CD8-positive, alpha-beta memory T cell (primary cell): ENCODE measurements at regions not wholly inside any gene's neighbourhood (a gene's known extent, or its start where the extent isn't known, plus 50 kb on each side); places are given as distances from the start of the nearest gene placed in this dataset.
A peak's percentile ranks its signal among the peaks of the same experiment; 100 is the strongest.
"Not testable (repeated sequence)": the region's sequence is repeated elsewhere in the genome, so short reads cannot be mapped to it uniquely, and the experiment has no call there.

Experiments used
- CTCF ChIA-PET: fragments of 350-600 bp; sonication (Branson Sonifier 250); formaldehyde crosslinking; loops from one replicate; lab custom pipeline; 2021; ENCODE audit warnings: antibody characterized with exemption; lab: Charles Lee
- POLR2A ChIA-PET: fragments of 350-600 bp; sonication (Branson Sonifier 250); formaldehyde crosslinking; loops from one replicate; lab custom pipeline; 2021; ENCODE audit warnings: antibody characterized with exemption; lab: Charles Lee
- DNase-seq, 5 donors: peaks; one replicate each; pipeline versions ENCODE4 v3.0.0 to v3.0.0-alpha.2; 2020 to 2022; ENCODE audit warnings: mixed read lengths in 1 of 5
- H3K27ac ChIP-seq: one replicate; pipeline ENCODE4 v1.7.0; 2013; ENCODE audit warnings: low read depth, mild to moderate bottlenecking, low read length, moderate library complexity
- H3K27me3 ChIP-seq: 2 replicates; pipeline ENCODE4 v1.7.0; 2013; ENCODE audit warnings: low read length, mild to moderate bottlenecking; ENCODE audit not compliant: insufficient read depth, poor library complexity, severe bottlenecking
- H3K36me3 ChIP-seq: 2 replicates; pipeline ENCODE4 v1.7.0; 2013; ENCODE audit warnings: mild to moderate bottlenecking, low read length, moderate library complexity; ENCODE audit not compliant: insufficient read depth
- H3K4me1 ChIP-seq: 2 replicates; pipeline ENCODE4 v1.7.0; 2013; ENCODE audit warnings: mild to moderate bottlenecking, low read length, moderate library complexity; ENCODE audit not compliant: insufficient read depth
- H3K4me3 ChIP-seq: 2 replicates; pipeline ENCODE4 v1.7.0; 2013; ENCODE audit warnings: mild to moderate bottlenecking, low read length
- H3K9me3 ChIP-seq: 2 replicates; pipeline ENCODE4 v1.7.0; 2013; ENCODE audit warnings: mild to moderate bottlenecking, low read length
- H3K27ac Mint-ChIP-seq, 8 donors: one replicate each; pipeline ENCODE4 v1.8.0; 2020 to 2021; ENCODE audit warnings: mixed read lengths in 8 of 8, mild to moderate bottlenecking in 6 of 8, inconsistent platforms in 3 of 8, moderate library complexity in 3 of 8
- H3K27me3 Mint-ChIP-seq, 2 donors: one replicate each; pipeline ENCODE4 v1.8.0; 2020 to 2021; ENCODE audit warnings: mixed read lengths in 2 of 2, mild to moderate bottlenecking in 1 of 2, moderate library complexity in 1 of 2
- H3K36me3 Mint-ChIP-seq, 3 donors: one replicate each; pipeline ENCODE4 v1.8.0; 2020 to 2021; ENCODE audit warnings: mixed read lengths in 3 of 3, inconsistent platforms in 1 of 3, mild to moderate bottlenecking in 1 of 3
- H3K4me1 Mint-ChIP-seq, 3 donors: one replicate each; pipeline ENCODE4 v1.8.0; 2020 to 2021; ENCODE audit warnings: mixed read lengths in 3 of 3, inconsistent platforms in 1 of 3, mild to moderate bottlenecking in 1 of 3
- H3K4me3 Mint-ChIP-seq, 7 donors: one replicate each; pipeline ENCODE4 v1.8.0; 2020 to 2021; ENCODE audit warnings: mixed read lengths in 7 of 7, mild to moderate bottlenecking in 6 of 7, moderate library complexity in 4 of 7, inconsistent platforms in 2 of 7
- H3K9me3 Mint-ChIP-seq, 5 donors: one replicate each; pipeline ENCODE4 v1.8.0; 2020 to 2022; ENCODE audit warnings: mixed read lengths in 5 of 5, mild to moderate bottlenecking in 3 of 5, moderate library complexity in 2 of 5, inconsistent platforms in 1 of 5

GRCh38 chr6:68094070-68094469, 541.0 kb upstream of the ADGRB3 start:
- H3K4me1 ChIP-seq = no peaks in the 10 kb centered on the region
- no peaks in the 10 kb centered on the region for H3K4me1 Mint-ChIP-seq
- no peaks in the 10 kb centered on the region for H3K27me3 Mint-ChIP-seq
- H3K9me3 ChIP-seq = no peaks in the 10 kb centered on the region
- no peaks in the 10 kb centered on the region for H3K27me3 ChIP-seq
- H3K27ac ChIP-seq = no peak overlapping the region
- peaks cover 1 to 23% (median 2%) of the 10 kb centered on the region in 5 donors for H3K9me3 Mint-ChIP-seq
- no peak overlapping the region for H3K4me3 Mint-ChIP-seq
- H3K4me3 ChIP-seq = no peak overlapping the region
- H3K36me3 ChIP-seq = no peaks in the 10 kb centered on the region
- no peak for DNase-seq
- no peak overlapping the region for H3K27ac Mint-ChIP-seq
- ChIA-PET POLR2A (no interaction called here), CTCF (no interaction called here)
- H3K36me3 Mint-ChIP-seq = no peaks in the 10 kb centered on the region

- H3K4me1 ChIP-seq = no peaks in the 10 kb centered on the region
- Mint-ChIP-seq H3K4me1 (no peaks in the 10 kb centered on the region), H3K27ac (no peak overlapping the region), H3K27me3 (no peaks in the 10 kb centered on the region), H3K9me3 (peaks cover 5 to 17% (median 7%) of the 10 kb centered on the region in 5 donors), H3K4me3 (no peak overlapping the region), H3K36me3 (no peaks in the 10 kb centered on the region)
- no peaks in the 10 kb centered on the region for H3K36me3 ChIP-seq
- peak in 2 of 5 donors; percentile 3 to 18 for DNase-seq
- no peaks in the 10 kb centered on the region for H3K9me3 ChIP-seq
- ChIA-PET POLR2A (no interaction called here), CTCF (no interaction called here)
- no peak overlapping the region for H3K4me3 ChIP-seq
- no peak overlapping the region for H3K27ac ChIP-seq
- no peaks in the 10 kb centered on the region for H3K27me3 ChIP-seq
These were observed 547.5 kb upstream of the ADGRB3 start for GRCh38 chr6:68087399-68088133.

GRCh38 chr6:68086199-68086598, 548.9 kb upstream of the ADGRB3 start:
- no peaks in the 10 kb centered on the region for H3K9me3 ChIP-seq
- H3K27me3 ChIP-seq = no peaks in the 10 kb centered on the region
- Mint-ChIP-seq H3K36me3 (no peaks in the 10 kb centered on the region), H3K4me1 (no peaks in the 10 kb centered on the region), H3K27me3 (no peaks in the 10 kb centered on the region), H3K4me3 (no peak overlapping the region), H3K9me3 (peaks cover 5 to 21% (median 7%) of the 10 kb centered on the region in 5 donors), H3K27ac (no peak overlapping the region)
- H3K36me3 ChIP-seq = no peaks in the 10 kb centered on the region
- CTCF ChIA-PET = no interaction called here
- DNase-seq = no peak
- no peak overlapping the region for H3K27ac ChIP-seq
- no peaks in the 10 kb centered on the region for H3K4me1 ChIP-seq
- H3K4me3 ChIP-seq = no peak overlapping the region
- POLR2A ChIA-PET = no interaction called here

- H3K4me1 ChIP-seq, POLR2A ChIA-PET, H3K27ac Mint-ChIP-seq, H3K36me3 ChIP-seq, H3K27me3 ChIP-seq, H3K36me3 Mint-ChIP-seq, H3K4me1 Mint-ChIP-seq, H3K27me3 Mint-ChIP-seq, DNase-seq, H3K4me3 ChIP-seq, H3K4me3 Mint-ChIP-seq, H3K27ac ChIP-seq, H3K9me3 ChIP-seq, CTCF ChIA-PET: not testable (repeated sequence)
- H3K9me3 Mint-ChIP-seq = peaks cover 5 to 25% (median 7%) of the 10 kb centered on the region in 5 donors
These were observed 549.5 kb upstream of the ADGRB3 start for GRCh38 chr6:68085599-68085998.

- DNase-seq = no peak
- CTCF ChIA-PET = no interaction called here
- Histone ChIP-seq H3K36me3 (no peaks in the 10 kb centered on the region), H3K4me3 (no peak overlapping the region), H3K9me3 (no peaks in the 10 kb centered on the region), H3K27ac (no peak overlapping the region), H3K27me3 (no peaks in the 10 kb centered on the region), H3K4me1 (no peaks in the 10 kb centered on the region)
- Mint-ChIP-seq H3K9me3 (peaks cover 7 to 35% (median 11%) of the 10 kb centered on the region in 5 donors), H3K27ac (no peak overlapping the region), H3K4me3 (no peak overlapping the region), H3K27me3 (no peaks in the 10 kb centered on the region), H3K36me3 (no peaks in the 10 kb centered on the region), H3K4me1 (no peaks in the 10 kb centered on the region)
- POLR2A ChIA-PET = no interaction called here
These were observed 553.0 kb upstream of the ADGRB3 start for GRCh38 chr6:68082086-68082485.

GRCh38 chr6:68080074-68080473, 555.0 kb upstream of the ADGRB3 start:
- Histone ChIP-seq H3K36me3 (no peaks in the 10 kb centered on the region), H3K4me3 (no peak overlapping the region), H3K27ac (no peak overlapping the region), H3K27me3 (no peaks in the 10 kb centered on the region), H3K9me3 (no peaks in the 10 kb centered on the region), H3K4me1 (no peaks in the 10 kb centered on the region)
- Mint-ChIP-seq H3K9me3 (peaks cover 5 to 31% (median 11%) of the 10 kb centered on the region in 5 donors), H3K36me3 (no peaks in the 10 kb centered on the region), H3K4me1 (no peaks in the 10 kb centered on the region), H3K4me3 (no peak overlapping the region), H3K27me3 (no peaks in the 10 kb centered on the region), H3K27ac (no peak overlapping the region)
- ChIA-PET CTCF (no interaction called here), POLR2A (no interaction called here)
- DNase-seq = no peak

GRCh38 chr6:68077661-68078060, 557.4 kb upstream of the ADGRB3 start:
- H3K36me3 Mint-ChIP-seq = no peaks in the 10 kb centered on the region
- H3K27ac Mint-ChIP-seq = no peak overlapping the region
- Histone ChIP-seq H3K27me3 (no peaks in the 10 kb centered on the region), H3K27ac (no peak overlapping the region), H3K4me1 (no peaks in the 10 kb centered on the region), H3K9me3 (no peaks in the 10 kb centered on the region), H3K4me3 (no peak overlapping the region), H3K36me3 (no peaks in the 10 kb centered on the region)
- POLR2A ChIA-PET = no interaction called here
- DNase-seq = no peak
- CTCF ChIA-PET = no interaction called here
- no peak overlapping the region for H3K4me3 Mint-ChIP-seq
- H3K9me3 Mint-ChIP-seq = peaks cover 2 to 37% (median 13%) of the 10 kb centered on the region in 5 donors
- no peaks in the 10 kb centered on the region for H3K4me1 Mint-ChIP-seq
- H3K27me3 Mint-ChIP-seq = no peaks in the 10 kb centered on the region

GRCh38 chr6:68071740-68072139, 563.3 kb upstream of the ADGRB3 start:
- Histone ChIP-seq H3K9me3 (no peaks in the 10 kb centered on the region), H3K4me1 (no peaks in the 10 kb centered on the region), H3K36me3 (no peaks in the 10 kb centered on the region), H3K27ac (no peak overlapping the region), H3K27me3 (no peaks in the 10 kb centered on the region), H3K4me3 (no peak overlapping the region)
- peaks cover 0 to 2% (median 0%) of the 10 kb centered on the region in 3 donors for H3K36me3 Mint-ChIP-seq
- no peak for DNase-seq
- H3K4me3 Mint-ChIP-seq = no peak overlapping the region
- H3K4me1 Mint-ChIP-seq = no peaks in the 10 kb centered on the region
- peaks cover 2 to 23% (median 9%) of the 10 kb centered on the region in 5 donors for H3K9me3 Mint-ChIP-seq
- H3K27me3 Mint-ChIP-seq = no peaks in the 10 kb centered on the region
- ChIA-PET CTCF (no interaction called here), POLR2A (no interaction called here)
- H3K27ac Mint-ChIP-seq = no peak overlapping the region
